DOHH2 (cell line): ENCODE measurements at regions not wholly inside any gene's neighbourhood (a gene's known extent, or its start where the extent isn't known, plus 50 kb on each side); places are given as distances from the start of the nearest gene placed in this dataset.

Experiments
- EZH2phosphoT487 ChIP-seq: fragments of 200-600 bp; sonication (generic); IDR thresholded peaks from 2 replicates; pipeline ENCODE4 v1.6.1; 2017; ENCODE audit warnings: borderline replicate concordance, mild to moderate bottlenecking, antibody characterized with exemption, low read length, moderate library complexity, mixed read lengths
- TF ChIP-seq, protein P1 (sequence below): fragments of 200-600 bp; sonication (generic); IDR thresholded peaks from one replicate; pipeline ENCODE4 v1.5.1; 2014; ENCODE audit warnings: antibody characterized with exemption, mild to moderate bottlenecking, low read depth, low read length; ENCODE audit not compliant: poor library complexity, severe bottlenecking

DNA sequence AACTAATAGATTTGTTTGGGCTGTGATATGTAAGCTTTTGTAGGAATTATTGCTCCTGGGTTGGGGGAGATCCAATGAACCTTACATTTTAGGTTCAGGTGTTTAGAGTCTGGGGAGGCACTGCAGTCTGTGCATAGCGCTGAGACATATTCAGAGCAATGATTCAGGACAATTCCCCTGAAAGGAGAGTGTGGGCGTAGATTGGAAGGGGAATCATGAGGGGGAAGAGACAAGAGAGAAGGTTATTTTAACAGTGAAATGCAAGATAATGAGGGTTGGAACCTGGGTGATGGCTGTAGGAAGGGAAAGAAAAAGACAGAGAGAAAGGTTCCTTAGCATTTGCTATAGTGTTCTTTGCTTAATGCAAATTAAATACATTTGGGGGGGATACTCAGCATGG, 1013.4 kb downstream of the REEP3 start:
- TF ChIP-seq, protein P1, sequence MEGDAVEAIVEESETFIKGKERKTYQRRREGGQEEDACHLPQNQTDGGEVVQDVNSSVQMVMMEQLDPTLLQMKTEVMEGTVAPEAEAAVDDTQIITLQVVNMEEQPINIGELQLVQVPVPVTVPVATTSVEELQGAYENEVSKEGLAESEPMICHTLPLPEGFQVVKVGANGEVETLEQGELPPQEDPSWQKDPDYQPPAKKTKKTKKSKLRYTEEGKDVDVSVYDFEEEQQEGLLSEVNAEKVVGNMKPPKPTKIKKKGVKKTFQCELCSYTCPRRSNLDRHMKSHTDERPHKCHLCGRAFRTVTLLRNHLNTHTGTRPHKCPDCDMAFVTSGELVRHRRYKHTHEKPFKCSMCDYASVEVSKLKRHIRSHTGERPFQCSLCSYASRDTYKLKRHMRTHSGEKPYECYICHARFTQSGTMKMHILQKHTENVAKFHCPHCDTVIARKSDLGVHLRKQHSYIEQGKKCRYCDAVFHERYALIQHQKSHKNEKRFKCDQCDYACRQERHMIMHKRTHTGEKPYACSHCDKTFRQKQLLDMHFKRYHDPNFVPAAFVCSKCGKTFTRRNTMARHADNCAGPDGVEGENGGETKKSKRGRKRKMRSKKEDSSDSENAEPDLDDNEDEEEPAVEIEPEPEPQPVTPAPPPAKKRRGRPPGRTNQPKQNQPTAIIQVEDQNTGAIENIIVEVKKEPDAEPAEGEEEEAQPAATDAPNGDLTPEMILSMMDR: no peak
- TF ChIP-seq EZH2phosphoT487: no peak
